ENCODE measurements at regions not wholly inside any gene's neighbourhood (a gene's known extent, or its start where the extent isn't known, plus 50 kb on each side); places are given as distances from the start of the nearest gene placed in this dataset.

DNA sequence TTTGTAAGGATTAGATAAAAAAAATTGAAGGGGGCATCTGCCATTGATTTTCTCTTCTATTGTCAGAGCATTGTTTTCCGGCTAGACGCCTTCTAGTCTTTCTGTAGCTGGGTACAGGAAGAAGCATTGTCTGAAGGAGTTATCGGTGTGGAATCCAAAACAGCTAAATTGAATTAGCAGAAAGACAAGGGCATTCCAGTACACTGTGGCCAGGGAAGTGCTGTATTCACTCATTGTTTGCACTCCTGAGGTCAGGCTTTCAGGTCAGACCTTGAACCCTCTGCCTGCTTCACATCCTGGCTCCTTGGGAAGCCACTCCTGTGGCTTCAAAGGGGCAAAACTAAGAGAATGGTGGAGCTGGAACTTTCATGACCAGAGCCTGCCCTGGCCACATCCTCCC lies 81.1 kb upstream of the SNAP25 start:
- TF ChIP-seq, protein P1, sequence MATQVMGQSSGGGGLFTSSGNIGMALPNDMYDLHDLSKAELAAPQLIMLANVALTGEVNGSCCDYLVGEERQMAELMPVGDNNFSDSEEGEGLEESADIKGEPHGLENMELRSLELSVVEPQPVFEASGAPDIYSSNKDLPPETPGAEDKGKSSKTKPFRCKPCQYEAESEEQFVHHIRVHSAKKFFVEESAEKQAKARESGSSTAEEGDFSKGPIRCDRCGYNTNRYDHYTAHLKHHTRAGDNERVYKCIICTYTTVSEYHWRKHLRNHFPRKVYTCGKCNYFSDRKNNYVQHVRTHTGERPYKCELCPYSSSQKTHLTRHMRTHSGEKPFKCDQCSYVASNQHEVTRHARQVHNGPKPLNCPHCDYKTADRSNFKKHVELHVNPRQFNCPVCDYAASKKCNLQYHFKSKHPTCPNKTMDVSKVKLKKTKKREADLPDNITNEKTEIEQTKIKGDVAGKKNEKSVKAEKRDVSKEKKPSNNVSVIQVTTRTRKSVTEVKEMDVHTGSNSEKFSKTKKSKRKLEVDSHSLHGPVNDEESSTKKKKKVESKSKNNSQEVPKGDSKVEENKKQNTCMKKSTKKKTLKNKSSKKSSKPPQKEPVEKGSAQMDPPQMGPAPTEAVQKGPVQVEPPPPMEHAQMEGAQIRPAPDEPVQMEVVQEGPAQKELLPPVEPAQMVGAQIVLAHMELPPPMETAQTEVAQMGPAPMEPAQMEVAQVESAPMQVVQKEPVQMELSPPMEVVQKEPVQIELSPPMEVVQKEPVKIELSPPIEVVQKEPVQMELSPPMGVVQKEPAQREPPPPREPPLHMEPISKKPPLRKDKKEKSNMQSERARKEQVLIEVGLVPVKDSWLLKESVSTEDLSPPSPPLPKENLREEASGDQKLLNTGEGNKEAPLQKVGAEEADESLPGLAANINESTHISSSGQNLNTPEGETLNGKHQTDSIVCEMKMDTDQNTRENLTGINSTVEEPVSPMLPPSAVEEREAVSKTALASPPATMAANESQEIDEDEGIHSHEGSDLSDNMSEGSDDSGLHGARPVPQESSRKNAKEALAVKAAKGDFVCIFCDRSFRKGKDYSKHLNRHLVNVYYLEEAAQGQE (tag by site-specific recombination; IDR thresholded peaks at IDR 0.05): no peak
- no peak for TF ChIP-seq ZNF626 (tag by site-specific recombination; IDR thresholded peaks at IDR 0.05)
- no peak for TF ChIP-seq ZNF747 (tag by site-specific recombination; IDR thresholded peaks at IDR 0.05)
- TF ChIP-seq, protein P2, sequence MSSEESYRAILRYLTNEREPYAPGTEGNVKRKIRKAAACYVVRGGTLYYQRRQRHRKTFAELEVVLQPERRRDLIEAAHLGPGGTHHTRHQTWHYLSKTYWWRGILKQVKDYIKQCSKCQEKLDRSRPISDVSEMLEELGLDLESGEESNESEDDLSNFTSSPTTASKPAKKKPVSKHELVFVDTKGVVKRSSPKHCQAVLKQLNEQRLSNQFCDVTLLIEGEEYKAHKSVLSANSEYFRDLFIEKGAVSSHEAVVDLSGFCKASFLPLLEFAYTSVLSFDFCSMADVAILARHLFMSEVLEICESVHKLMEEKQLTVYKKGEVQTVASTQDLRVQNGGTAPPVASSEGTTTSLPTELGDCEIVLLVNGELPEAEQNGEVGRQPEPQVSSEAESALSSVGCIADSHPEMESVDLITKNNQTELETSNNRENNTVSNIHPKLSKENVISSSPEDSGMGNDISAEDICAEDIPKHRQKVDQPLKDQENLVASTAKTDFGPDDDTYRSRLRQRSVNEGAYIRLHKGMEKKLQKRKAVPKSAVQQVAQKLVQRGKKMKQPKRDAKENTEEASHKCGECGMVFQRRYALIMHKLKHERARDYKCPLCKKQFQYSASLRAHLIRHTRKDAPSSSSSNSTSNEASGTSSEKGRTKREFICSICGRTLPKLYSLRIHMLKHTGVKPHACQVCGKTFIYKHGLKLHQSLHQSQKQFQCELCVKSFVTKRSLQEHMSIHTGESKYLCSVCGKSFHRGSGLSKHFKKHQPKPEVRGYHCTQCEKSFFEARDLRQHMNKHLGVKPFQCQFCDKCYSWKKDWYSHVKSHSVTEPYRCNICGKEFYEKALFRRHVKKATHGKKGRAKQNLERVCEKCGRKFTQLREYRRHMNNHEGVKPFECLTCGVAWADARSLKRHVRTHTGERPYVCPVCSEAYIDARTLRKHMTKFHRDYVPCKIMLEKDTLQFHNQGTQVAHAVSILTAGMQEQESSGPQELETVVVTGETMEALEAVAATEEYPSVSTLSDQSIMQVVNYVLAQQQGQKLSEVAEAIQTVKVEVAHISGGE (tag by site-specific recombination; conservative IDR thresholded peaks at IDR 0.05; ENCODE audit: low read depth): no peak
- TF ChIP-seq KLF16 (tag by site-specific recombination; IDR thresholded peaks at IDR 0.05): no peak

Data from HEK293 (cell line).